Ovary (tissue), 7 donors: ENCODE measurements at regions not wholly inside any gene's neighbourhood (a gene's known extent, or its start where the extent isn't known, plus 50 kb on each side); places are given as distances from the start of the nearest gene placed in this dataset.
"Not testable (repeated sequence)": the region's sequence is repeated elsewhere in the genome, so short reads cannot be mapped to it uniquely, and the experiment has no call there.

ENCODE experiments used
- DNase-seq, 5 donors: peaks; one replicate each; pipeline ENCODE4 v3.0.0-alpha.2; 2019 to 2020
- H3K27ac ChIP-seq, 2 donors: fragments of 200-600 bp; one replicate each; pipeline versions ENCODE4 v1.5.1 to v1.8.0; 2019 to 2022
- H3K27me3 ChIP-seq: fragments of 200-600 bp; one replicate; pipeline ENCODE4 v1.8.0; 2022
- H3K36me3 ChIP-seq: fragments of 200-600 bp; sonication (generic); one replicate; pipeline ENCODE4 v1.5.1; 2019
- H3K4me1 ChIP-seq: one replicate; pipeline ENCODE4 v1.8.1; 2013; ENCODE audit warnings: mild to moderate bottlenecking, moderate library complexity; ENCODE audit not compliant: insufficient read depth
- H3K4me3 ChIP-seq: fragments of 200-600 bp; sonication (generic); one replicate; pipeline ENCODE4 v1.5.1; 2017
- H3K9me3 ChIP-seq, 2 donors: fragments of 200-600 bp in 1 of 2; sonication (generic) in 1 of 2; one replicate each; pipeline versions ENCODE4 v1.5.1 to v1.8.1; 2013 to 2019; ENCODE audit warnings: mild to moderate bottlenecking in 1 of 2, moderate library complexity in 1 of 2
- EP300 ChIP-seq: sonication (generic); formaldehyde crosslinking; IDR thresholded peaks from one replicate; pipeline ENCODE4 v1.6.1; 2017; ENCODE audit warnings: antibody characterized with exemption
- POLR2A ChIP-seq: fragments of 450-650 bp; IDR thresholded peaks from one replicate; pipeline ENCODE4 v1.6.1; 2017; ENCODE audit warnings: antibody characterized with exemption, mild to moderate bottlenecking, moderate library complexity
- WGBS, 3 donors: extraction: QIAGEN DNeasy Blood & Tissue Kit in 1 of 3; methylation state at CpG; one replicate each; pipeline versions ENCODE4 v1.1.5 to v1.1.7; 2013 to 2017; 5-methylcytosine and 5-hydroxymethylcytosine counted together
- intact Hi-C, 4 donors: fragments of 100-400 bp; cut with DNase I; formaldehyde crosslinking; loops; one replicate each; pipeline versions ENCODE4 v1.11.0 to v1.15.1; 2022 to 2023
- TF ChIP-seq, protein P1 (sequence below), 3 donors: fragments of 450-650 bp in 2 of 3; fragments of 200-600 bp in 1 of 3; IDR thresholded peaks; one replicate each; pipeline versions ENCODE4 v1.5.1 to v1.8.0; 2016 to 2022; ENCODE audit warnings: antibody characterized with exemption in 3 of 3, mild to moderate bottlenecking in 1 of 3
- donor health status: DM: no; HTN: no; CAD: no; lungs with moderate emphysema.
- donor health status: DM: no; HTN: no; CAD: no.
- donor health status: Bipolar disorder and iron deficiency.
- donor health status: DM: no; HTN: no; CAD: no.
- donor health status: DM: yes; HTN: yes; CAD: no.

DNA sequence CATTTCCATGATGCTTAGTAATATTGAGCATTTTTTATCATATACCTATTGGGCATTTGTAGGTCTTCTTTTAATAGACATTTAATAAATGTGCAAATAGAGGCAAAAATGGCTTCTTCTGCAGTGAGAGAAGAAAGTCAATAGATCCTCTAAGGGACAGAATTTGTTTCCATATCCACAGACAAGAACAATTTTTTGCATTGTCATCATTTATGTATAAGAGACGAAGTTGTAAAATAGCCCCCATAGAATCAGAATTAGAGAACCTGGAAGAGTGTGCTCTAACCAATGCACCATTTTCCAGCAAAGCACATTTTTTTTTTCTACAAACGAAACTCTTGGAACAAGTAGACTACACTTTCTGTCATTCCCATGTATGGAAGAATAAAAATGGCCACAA, 365.1 kb upstream of the PDE3A start:
- TF ChIP-seq POLR2A, result no peak
- TF ChIP-seq, protein P1, sequence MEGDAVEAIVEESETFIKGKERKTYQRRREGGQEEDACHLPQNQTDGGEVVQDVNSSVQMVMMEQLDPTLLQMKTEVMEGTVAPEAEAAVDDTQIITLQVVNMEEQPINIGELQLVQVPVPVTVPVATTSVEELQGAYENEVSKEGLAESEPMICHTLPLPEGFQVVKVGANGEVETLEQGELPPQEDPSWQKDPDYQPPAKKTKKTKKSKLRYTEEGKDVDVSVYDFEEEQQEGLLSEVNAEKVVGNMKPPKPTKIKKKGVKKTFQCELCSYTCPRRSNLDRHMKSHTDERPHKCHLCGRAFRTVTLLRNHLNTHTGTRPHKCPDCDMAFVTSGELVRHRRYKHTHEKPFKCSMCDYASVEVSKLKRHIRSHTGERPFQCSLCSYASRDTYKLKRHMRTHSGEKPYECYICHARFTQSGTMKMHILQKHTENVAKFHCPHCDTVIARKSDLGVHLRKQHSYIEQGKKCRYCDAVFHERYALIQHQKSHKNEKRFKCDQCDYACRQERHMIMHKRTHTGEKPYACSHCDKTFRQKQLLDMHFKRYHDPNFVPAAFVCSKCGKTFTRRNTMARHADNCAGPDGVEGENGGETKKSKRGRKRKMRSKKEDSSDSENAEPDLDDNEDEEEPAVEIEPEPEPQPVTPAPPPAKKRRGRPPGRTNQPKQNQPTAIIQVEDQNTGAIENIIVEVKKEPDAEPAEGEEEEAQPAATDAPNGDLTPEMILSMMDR (IDR thresholded peaks at IDR 0.05), result no peak
- TF ChIP-seq EP300, result no peak
- intact Hi-C loops, result no loop called here
- Histone ChIP-seq H3K4me1 (peaks cover 5% of the 10 kb centered on the region), H3K27ac (no peak overlapping the region), H3K36me3 (no peaks in the 10 kb centered on the region), H3K9me3 (no peaks in the 10 kb centered on the region), H3K4me3 (no peak overlapping the region), H3K27me3 (no peaks in the 10 kb centered on the region)
- 92 to 96% (median 92%) methylated on average over 2 of the region's 2 CpGs for WGBS, 3 donors
- no peak for DNase-seq

DNA sequence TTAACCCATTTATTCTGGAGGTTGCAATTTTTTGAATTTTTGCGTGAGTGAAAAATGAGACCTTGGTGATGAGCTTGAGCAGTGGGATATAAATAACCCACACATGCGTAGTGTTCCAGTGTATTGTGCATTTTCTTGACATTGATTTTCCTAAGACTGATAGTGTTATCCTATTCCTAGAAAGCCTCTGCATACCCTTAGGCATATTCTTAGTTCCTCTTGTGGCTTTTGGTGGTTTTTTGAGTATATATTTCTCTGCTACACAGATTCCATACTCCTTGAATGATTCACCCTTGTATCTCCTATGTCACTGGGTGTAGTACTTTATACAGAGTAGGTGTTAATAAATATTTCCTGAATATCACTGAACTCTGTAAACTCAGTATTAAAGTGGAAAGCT, 363.4 kb upstream of the PDE3A start:
- no peak overlapping the region for H3K4me3 ChIP-seq
- no peaks in the 10 kb centered on the region for H3K27me3 ChIP-seq
- no peak for DNase-seq
- 65 to 80% (median 65%) methylated on average over 2 of the region's 2 CpGs for WGBS, 3 donors
- intact Hi-C loops, result no loop called here
- H3K27ac ChIP-seq, result no peak overlapping the region
- TF ChIP-seq, protein P1 (IDR thresholded peaks at IDR 0.05), result no peak
- TF ChIP-seq EP300 (no peak), POLR2A (no peak)
- peaks cover 3% of the 10 kb centered on the region for H3K4me1 ChIP-seq
- no peaks in the 10 kb centered on the region for H3K36me3 ChIP-seq
- H3K9me3 ChIP-seq, result no peaks in the 10 kb centered on the region

DNA sequence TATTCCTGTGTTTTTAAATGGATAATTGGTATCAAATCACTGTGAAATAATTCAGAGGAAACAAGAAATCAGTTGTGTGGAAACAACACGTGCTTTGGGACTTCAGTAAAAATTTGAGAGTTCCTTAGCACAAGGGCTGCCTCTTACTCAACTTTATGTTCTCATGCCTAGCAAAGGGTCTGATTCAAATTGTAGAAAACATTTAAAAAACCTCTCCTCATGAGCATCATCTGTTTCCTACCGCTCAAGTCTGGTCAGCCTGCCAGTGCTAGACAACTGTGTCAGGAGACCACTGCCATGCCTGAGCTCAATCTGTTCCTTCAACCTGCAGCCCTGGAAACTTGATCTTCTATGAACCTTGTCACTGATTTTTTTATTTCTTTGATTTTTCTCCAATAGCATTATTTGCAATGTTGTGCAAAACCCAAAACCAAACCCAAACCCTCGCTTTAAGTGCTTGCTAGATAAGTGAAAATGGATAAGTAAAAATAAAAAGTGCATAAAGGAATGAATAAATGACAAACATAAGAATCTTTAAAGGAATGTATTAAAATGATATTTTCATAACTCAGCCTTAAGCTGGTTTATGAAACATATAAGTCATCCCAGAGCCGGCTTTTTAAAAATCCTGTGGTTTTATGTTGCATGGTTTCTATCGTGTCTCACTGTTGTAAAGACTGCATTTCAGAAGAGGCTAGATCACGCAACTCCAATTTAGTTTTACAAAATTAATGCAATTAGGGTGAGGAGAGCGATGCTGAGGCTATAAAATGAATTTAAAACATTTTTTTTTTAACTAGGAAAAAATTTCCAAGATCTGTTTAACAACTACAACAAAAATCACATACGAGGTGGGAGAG, 361.2 kb upstream of the PDE3A start:
- no peaks in the 10 kb centered on the region for H3K9me3 ChIP-seq
- TF ChIP-seq POLR2A (no peak), EP300 (no peak)
- TF ChIP-seq, protein P1 (IDR thresholded peaks at IDR 0.05), result no peak
- 47 to 63% (median 62%) methylated on average over 8 of the region's 8 CpGs for WGBS, 3 donors
- no peak for DNase-seq
- no peaks in the 10 kb centered on the region for H3K36me3 ChIP-seq
- intact Hi-C loops, result no loop called here
- no peak overlapping the region for H3K27ac ChIP-seq
- no peaks in the 10 kb centered on the region for H3K27me3 ChIP-seq
- no peak overlapping the region for H3K4me3 ChIP-seq
- no peaks in the 10 kb centered on the region for H3K4me1 ChIP-seq

DNA sequence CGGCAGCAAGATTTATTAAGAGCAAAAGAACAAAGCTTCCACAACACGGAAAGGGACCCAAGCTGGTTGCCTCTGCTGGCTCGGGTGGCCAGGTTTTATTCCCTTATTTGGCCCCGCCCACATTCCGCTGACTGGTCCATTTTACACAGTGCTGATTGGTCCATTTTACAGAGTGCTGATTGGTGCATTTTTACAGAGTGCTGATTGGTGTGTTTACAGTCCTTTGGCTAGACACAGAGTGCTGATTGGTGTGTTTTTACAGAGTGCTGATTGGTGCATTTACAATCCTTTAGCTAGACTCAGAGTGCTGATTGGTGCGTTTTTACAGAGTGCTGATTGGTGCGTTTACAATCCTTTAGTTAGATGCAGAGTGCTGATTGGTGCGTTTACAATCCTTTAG, 358.4 kb upstream of the PDE3A start:
- H3K36me3 ChIP-seq, intact Hi-C loops, H3K4me1 ChIP-seq, DNase-seq, H3K27ac ChIP-seq, H3K27me3 ChIP-seq, H3K4me3 ChIP-seq, H3K9me3 ChIP-seq: not testable (repeated sequence)
- 95 to 96% (median 96%) methylated on average over 8 of the region's 8 CpGs for whole genome bisulfite sequencing, 3 donors

DNA sequence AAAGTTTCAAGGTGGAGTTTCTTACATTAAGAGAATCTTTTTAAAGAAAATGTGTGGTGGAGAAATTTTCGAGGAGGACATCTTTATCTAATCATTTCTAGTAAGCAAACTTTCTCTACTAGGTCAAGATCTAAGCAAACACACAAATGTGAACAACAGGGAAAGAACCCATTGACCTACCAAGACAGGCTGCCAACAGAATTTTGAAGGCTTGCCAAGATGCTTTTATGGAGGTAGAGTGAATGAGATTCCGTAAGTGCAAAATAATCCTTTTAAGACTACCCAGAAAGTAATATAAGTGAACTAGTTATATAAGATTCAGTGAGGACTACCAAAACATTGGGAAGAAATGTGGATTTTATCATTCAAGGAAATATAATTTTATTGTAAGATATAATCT, 357.1 kb upstream of the PDE3A start:
- intact Hi-C loops, result no loop called here
- DNase-seq, result peak in 2 of 5 donors; percentile 26 to 47
- Histone ChIP-seq H3K4me3 (no peak overlapping the region), H3K27me3 (no peaks in the 10 kb centered on the region), H3K27ac (no peak overlapping the region), H3K4me1 (no peaks in the 10 kb centered on the region), H3K36me3 (no peaks in the 10 kb centered on the region), H3K9me3 (no peaks in the 10 kb centered on the region)
- TF ChIP-seq EP300, result no peak
- TF ChIP-seq, protein P1 (IDR thresholded peaks at IDR 0.05), result no peak
- TF ChIP-seq POLR2A, result no peak
- WGBS, 3 donors, result 5 to 12% (median 8%) methylated on average over 2 of the region's 2 CpGs
